HG02759 (cell line): ENCODE measurements at regions not wholly inside any gene's neighbourhood (a gene's known extent, or its start where the extent isn't known, plus 50 kb on each side); places are given as distances from the start of the nearest gene placed in this dataset.
"Not testable (repeated sequence)": the region's sequence is repeated elsewhere in the genome, so short reads cannot be mapped to it uniquely, and the experiment has no call there.

Experiments used
- ATAC-seq: cut with Tn5 transposase; IDR thresholded peaks from one replicate; pipeline ENCODE4 v1.9.1; 2021; ENCODE audit warnings: mild to moderate bottlenecking, moderate library complexity; ENCODE audit not compliant: unreplicated experiment

- no peak for ATAC-seq
Observed at GRCh38 chr16:80263181-80263823, 277.5 kb upstream of the DYNLRB2 start.

GRCh38 chr16:80260906-80261311 is 279.9 kb upstream of the DYNLRB2 start:
- ATAC-seq, result no peak

GRCh38 chr16:80259290-80259805 is 281.4 kb upstream of the DYNLRB2 start:
- no peak for ATAC-seq

GRCh38 chr16:80258407-80258806 is 282.4 kb upstream of the DYNLRB2 start:
- ATAC-seq, result no peak

- no peak for ATAC-seq
Observed at GRCh38 chr16:80254970-80255369, 285.8 kb upstream of the DYNLRB2 start.

- no peak for ATAC-seq
Observed at GRCh38 chr16:80253741-80254140, 287.1 kb upstream of the DYNLRB2 start.

GRCh38 chr16:80250381-80250780 is 290.4 kb upstream of the DYNLRB2 start:
- ATAC-seq, result no peak

- not testable (repeated sequence) for ATAC-seq
Observed at GRCh38 chr16:80243303-80243702, 297.5 kb upstream of the DYNLRB2 start.

GRCh38 chr16:80242279-80242678 is 298.5 kb upstream of the DYNLRB2 start:
- not testable (repeated sequence) for ATAC-seq

- no peak for ATAC-seq
Observed at GRCh38 chr16:80233097-80233835, 307.5 kb upstream of the DYNLRB2 start.

- ATAC-seq, result peak; percentile 95
Observed at GRCh38 chr16:80231888-80232287, 308.9 kb upstream of the DYNLRB2 start.

GRCh38 chr16:80231121-80231520 is 309.7 kb upstream of the DYNLRB2 start:
- no peak for ATAC-seq

GRCh38 chr16:80230328-80231120 is 310.3 kb upstream of the DYNLRB2 start:
- ATAC-seq, result no peak

GRCh38 chr16:80226499-80226898 is 314.3 kb upstream of the DYNLRB2 start:
- ATAC-seq, result no peak

GRCh38 chr16:80210787-80211186 is 330.0 kb upstream of the DYNLRB2 start:
- no peak for ATAC-seq

- ATAC-seq, result no peak
Observed at GRCh38 chr16:80208743-80209142, 332.1 kb upstream of the DYNLRB2 start.

- ATAC-seq, result no peak
Observed at GRCh38 chr16:80208015-80208414, 332.8 kb upstream of the DYNLRB2 start.

- ATAC-seq, result no peak
Observed at GRCh38 chr16:80203821-80204220, 337.0 kb upstream of the DYNLRB2 start.

GRCh38 chr16:80202831-80203413 is 337.9 kb upstream of the DYNLRB2 start:
- ATAC-seq, result no peak

- no peak for ATAC-seq
Observed at GRCh38 chr16:80200079-80200478, 340.7 kb upstream of the DYNLRB2 start.

GRCh38 chr16:80199614-80200013 is 341.2 kb upstream of the DYNLRB2 start:
- ATAC-seq, result no peak
